IMR-90 (cell line): ENCODE measurements at regions not wholly inside any gene's neighbourhood (a gene's known extent, or its start where the extent isn't known, plus 50 kb on each side); places are given as distances from the start of the nearest gene placed in this dataset.

Experiments used
- ATAC-seq: fragments of 200-7000 bp; cut with Tn5 transposase; 2 replicates; pipeline ENCODE4 v1.9.1; 2020; ENCODE audit warnings: low read depth, mild to moderate bottlenecking, moderate library complexity
- BruUV-seq: library from RNA; stranded (reverse); fragments of 400-500 nt; replicated peaks from 2 replicates; lab custom pipeline; 2021; lab: Mats Ljungman, UMichigan
- CTCF ChIA-PET: fragments of 300-600 bp; formaldehyde crosslinking; extraction: SDS; loops from one replicate; lab custom pipeline; 2021; ENCODE audit warnings: antibody characterized with exemption; lab: Yijun Ruan, JAX
- POLR2A ChIA-PET: fragments of 300-600 bp; sonication (Branson Sonifier 250); formaldehyde crosslinking; loops from one replicate; lab custom pipeline; 2022; ENCODE audit warnings: antibody characterized with exemption; ENCODE audit not compliant: unreplicated experiment; lab: Charles Lee
- DNase-seq: peaks from one replicate; pipeline ENCODE4 v3.0.0; 2013
- H2AFZ ChIP-seq: replicated peaks from 2 replicates; pipeline ENCODE3; 2013; ENCODE audit warnings: low read length, mild to moderate bottlenecking; ENCODE audit not compliant: poor library complexity
- H2AK5ac ChIP-seq: 2 replicates; pipeline ENCODE4 v1.6.1; 2013; ENCODE audit warnings: low read depth, low read length, inconsistent platforms
- H2AK9ac ChIP-seq: replicated peaks from 2 replicates; pipeline ENCODE3; 2013; ENCODE audit warnings: mild to moderate bottlenecking, low read depth, low read length, moderate library complexity; ENCODE audit not compliant: poor library complexity
- H2BK120ac ChIP-seq: 2 replicates; pipeline ENCODE4 v1.6.1; 2013; ENCODE audit warnings: low read depth, low read length, inconsistent platforms
- H2BK15ac ChIP-seq: 3 replicates; pipeline ENCODE4 v1.6.1; 2013; ENCODE audit warnings: low read depth, low read length, inconsistent platforms
- H2BK20ac ChIP-seq: 2 replicates; pipeline ENCODE4 v1.6.1; 2013; ENCODE audit warnings: low read depth, mild to moderate bottlenecking, inconsistent platforms, low read length, moderate library complexity
- H2BK5ac ChIP-seq: 2 replicates; pipeline ENCODE4 v1.6.1; 2013; ENCODE audit warnings: mild to moderate bottlenecking, low read depth, low read length, inconsistent platforms; ENCODE audit not compliant: poor library complexity, severe bottlenecking
- H3K14ac ChIP-seq: replicated peaks from 2 replicates; pipeline ENCODE4 v1.6.1; 2013; ENCODE audit warnings: low read depth, low read length, inconsistent platforms
- H3K18ac ChIP-seq: 2 replicates; pipeline ENCODE4 v1.6.1; 2013; ENCODE audit warnings: low read depth, low read length, control low read depth
- H3K23ac ChIP-seq: 2 replicates; pipeline ENCODE4 v1.6.1; 2013; ENCODE audit warnings: low read depth, low read length, inconsistent platforms
- H3K27ac ChIP-seq: 2 replicates; pipeline ENCODE4 v1.5.1; 2013; ENCODE audit warnings: mild to moderate bottlenecking, control low read depth, low read length; ENCODE audit not compliant: insufficient read depth
- H3K27me3 ChIP-seq: 2 replicates; pipeline ENCODE4 v1.6.1; 2013; ENCODE audit warnings: low read length; ENCODE audit not compliant: control insufficient read depth, insufficient read depth
- H3K36me3 ChIP-seq: 2 replicates; pipeline ENCODE4 v1.6.1; 2013; ENCODE audit warnings: low read length, mixed read lengths; ENCODE audit not compliant: control insufficient read depth, insufficient read depth
- H3K4ac ChIP-seq: 2 replicates; pipeline ENCODE4 v1.6.1; 2013; ENCODE audit warnings: low read depth, low read length, inconsistent platforms
- H3K4me1 ChIP-seq: 2 replicates; pipeline ENCODE4 v1.6.1; 2013; ENCODE audit warnings: low read length, mixed read lengths; ENCODE audit not compliant: control insufficient read depth, insufficient read depth
- H3K4me2 ChIP-seq: 2 replicates; pipeline ENCODE4 v1.6.1; 2013; ENCODE audit warnings: low read depth, mild to moderate bottlenecking, control low read depth, low read length, moderate library complexity
- H3K4me3 ChIP-seq: 2 replicates; pipeline ENCODE4 v1.5.1; 2013; ENCODE audit warnings: low read depth, mild to moderate bottlenecking, control low read depth, low read length, moderate library complexity; ENCODE audit not compliant: insufficient read depth
- H3K56ac ChIP-seq: 2 replicates; pipeline ENCODE4 v1.6.1; 2013; ENCODE audit warnings: low read length, inconsistent platforms; ENCODE audit not compliant: insufficient read depth; ENCODE audit errors: extremely low read depth
- H3K79me1 ChIP-seq, 2 experiments: 2 replicates each; pipeline ENCODE4 v1.6.1; 2013; ENCODE audit warnings: low read length in 2 of 2, inconsistent platforms in 1 of 2, low read depth in 1 of 2
- H3K9ac ChIP-seq: 2 replicates; pipeline ENCODE4 v1.6.1; 2013; ENCODE audit warnings: low read depth, low read length, control low read depth
- H3K9me1 ChIP-seq: 2 replicates; pipeline ENCODE4 v1.6.1; 2013; ENCODE audit warnings: low read length, inconsistent platforms; ENCODE audit not compliant: insufficient read depth
- H3K9me3 ChIP-seq: 2 replicates; pipeline ENCODE4 v1.6.1; 2013; ENCODE audit warnings: low read length; ENCODE audit not compliant: control insufficient read depth, insufficient read depth
- H4K20me1 ChIP-seq: 2 replicates; pipeline ENCODE4 v1.6.1; 2013; ENCODE audit warnings: low read length, inconsistent platforms; ENCODE audit not compliant: insufficient read depth
- H4K5ac ChIP-seq: 2 replicates; pipeline ENCODE4 v1.6.1; 2013; ENCODE audit warnings: mild to moderate bottlenecking, low read depth, low read length, control low read depth
- H4K8ac ChIP-seq, 2 experiments: 2 replicates each; pipeline ENCODE4 v1.6.1; 2013; ENCODE audit warnings: low read depth in 2 of 2, low read length in 2 of 2, control low read depth in 1 of 2, inconsistent platforms in 1 of 2
- H4K91ac ChIP-seq: 2 replicates; pipeline ENCODE4 v1.6.1; 2013; ENCODE audit warnings: low read depth, low read length, inconsistent platforms; ENCODE audit not compliant: insufficient read depth
- BHLHE40 ChIP-seq: fragments of 150-350 bp; IDR thresholded peaks from 2 replicates; pipeline ENCODE4 v1.6.1; 2016; ENCODE audit warnings: mild to moderate bottlenecking, low read depth, low read length
- CEBPB ChIP-seq: IDR thresholded peaks from 2 replicates; pipeline ENCODE4 v1.6.1; 2012; ENCODE audit warnings: low read depth, low read length, improper control_type of control experiment
- CHD1 ChIP-seq: IDR thresholded peaks from 2 replicates; pipeline ENCODE4 v1.6.1; 2012; ENCODE audit warnings: low read depth, low read length, improper control_type of control experiment
- CTCF ChIP-seq: conservative IDR thresholded peaks from 2 replicates; pipeline ENCODE4 v1.5.1; 2012; ENCODE audit warnings: mild to moderate bottlenecking, low read depth, low read length, improper control_type of control experiment
- ELK1 ChIP-seq: fragments of 150-350 bp; IDR thresholded peaks from 2 replicates; pipeline ENCODE4 v1.6.1; 2016; ENCODE audit warnings: low read depth, mild to moderate bottlenecking, low read length, moderate library complexity, borderline replicate concordance
- FOS ChIP-seq: fragments of 150-350 bp; IDR thresholded peaks from 2 replicates; pipeline ENCODE4 v1.6.1; 2016; ENCODE audit warnings: low read depth, low read length
- MAFK ChIP-seq: IDR thresholded peaks from 2 replicates; pipeline ENCODE4 v1.6.1; 2012; ENCODE audit warnings: low read depth, low read length, improper control_type of control experiment
- MAZ ChIP-seq: IDR thresholded peaks from 2 replicates; pipeline ENCODE4 v1.6.1; 2012; ENCODE audit warnings: low read depth, mild to moderate bottlenecking, low read length, improper control_type of control experiment, moderate library complexity, borderline replicate concordance
- MXI1 ChIP-seq: IDR thresholded peaks from 2 replicates; pipeline ENCODE4 v1.6.1; 2012; ENCODE audit warnings: low read depth, mild to moderate bottlenecking, low read length, moderate library complexity, borderline replicate concordance
- NFE2L2 ChIP-seq: fragments of 150-350 bp; IDR thresholded peaks from 2 replicates; pipeline ENCODE4 v1.6.1; 2016; ENCODE audit warnings: low read depth, mild to moderate bottlenecking, low read length
- POLR2A ChIP-seq: IDR thresholded peaks from 2 replicates; pipeline ENCODE4 v1.6.1; 2012; ENCODE audit warnings: mild to moderate bottlenecking, low read depth, low read length
- RAD21 ChIP-seq: IDR thresholded peaks from 2 replicates; pipeline ENCODE4 v1.6.1; 2012; ENCODE audit warnings: low read length, improper control_type of control experiment
- RCOR1 ChIP-seq: IDR thresholded peaks from 2 replicates; pipeline ENCODE4 v1.6.1; 2012; ENCODE audit warnings: mild to moderate bottlenecking, low read length, improper control_type of control experiment; ENCODE audit not compliant: insufficient replicate concordance
- SMC3 ChIP-seq: fragments of 150-350 bp; IDR thresholded peaks from 2 replicates; pipeline ENCODE4 v1.6.1; 2016; ENCODE audit warnings: low read depth, mild to moderate bottlenecking, antibody characterized with exemption, low read length, moderate library complexity
- USF2 ChIP-seq: fragments of 150-350 bp; IDR thresholded peaks from 2 replicates; pipeline ENCODE4 v1.6.1; 2017; ENCODE audit warnings: mild to moderate bottlenecking, antibody characterized with exemption, low read length, low read depth
- WGBS, 2 experiments: methylation state at CpG; one replicate each; pipeline versions ENCODE4 v1.1.5 to v1.1.7; 2013; ENCODE audit warnings: missing lambda C conversion rate in 2 of 2; ENCODE audit not compliant: insufficient read length in 1 of 2; ENCODE audit errors: extremely low coverage in 2 of 2; 5-methylcytosine and 5-hydroxymethylcytosine counted together
- dilution Hi-C: fragments of 300-500 bp; cut with HindIII; formaldehyde crosslinking; loops from one replicate; pipeline ENCODE4 v1.14.3; 2018; ENCODE audit warnings: low sequenced_read_pairs; ENCODE audit not compliant: unreplicated experiment
- in situ Hi-C: fragments of 300-500 bp; cut with MboI; formaldehyde crosslinking; loops from 3 replicates; pipeline ENCODE4 v1.14.3; 2019; ENCODE audit warnings: low sequenced_read_pairs, inconsistent platforms, mixed read lengths
- intact Hi-C: fragments of 100-400 bp; cut with micrococcal nuclease; formaldehyde crosslinking; loops from 2 replicates; pipeline ENCODE4 v1.10.0; 2022

- H3K9me3 ChIP-seq, result peaks cover 29% of the 10 kb centered on the region
- in situ Hi-C loops, result no loop called here
- H2BK5ac ChIP-seq, result no peak overlapping the region
- no peak overlapping the region for H2BK20ac ChIP-seq
- H3K4me2 ChIP-seq, result no peak overlapping the region
- no peak overlapping the region for H4K91ac ChIP-seq
- no peak overlapping the region for H2AFZ ChIP-seq
- DNase-seq, result no peak
- H3K18ac ChIP-seq, result no peak overlapping the region
- H2BK15ac ChIP-seq, result no peak overlapping the region
- H3K9me1 ChIP-seq, result no peaks in the 10 kb centered on the region
- no peak for TF ChIP-seq MXI1
- TF ChIP-seq SMC3, result no peak
- no peak for TF ChIP-seq BHLHE40
- no peak for TF ChIP-seq RCOR1
- TF ChIP-seq NFE2L2, result no peak
- no peak for TF ChIP-seq CTCF
- no peak for TF ChIP-seq USF2
- TF ChIP-seq CHD1, result no peak
- TF ChIP-seq FOS, result no peak
- TF ChIP-seq RAD21, result no peak
- no peak for TF ChIP-seq POLR2A
- no peak for TF ChIP-seq CEBPB
- no peak for TF ChIP-seq MAZ
- no peak for TF ChIP-seq MAFK
- no peak for TF ChIP-seq ELK1
- no peak for ATAC-seq
- no peaks in the 10 kb centered on the region for H3K79me1 ChIP-seq
- no peak overlapping the region for H3K27ac ChIP-seq
- H3K27me3 ChIP-seq, result no peaks in the 10 kb centered on the region
- H4K20me1 ChIP-seq, result no peaks in the 10 kb centered on the region
- H4K5ac ChIP-seq, result no peak overlapping the region
- no peak overlapping the region for H3K14ac ChIP-seq
- no peaks in the 10 kb centered on the region for H3K4me1 ChIP-seq
- WGBS, 2 experiments, result no CpG with 5 or more reads among the region's 9 CpGs
- no peak overlapping the region for H3K4me3 ChIP-seq
- no peak overlapping the region for H2AK9ac ChIP-seq
- CTCF ChIA-PET, result interaction anchor here (0.6 kb wide), 1 partner anchor 23 kb away, joined by 3 read pairs; no protein-coding TSS in a partner anchor
- dilution Hi-C loops, result no loop called here
- intact Hi-C loops, result no loop called here
- H4K8ac ChIP-seq, result no peak overlapping the region
- no peak overlapping the region for H2AK5ac ChIP-seq
- H3K23ac ChIP-seq, result no peak overlapping the region
- H3K4ac ChIP-seq, result no peak overlapping the region
- POLR2A ChIA-PET, result no interaction called here
- H2BK120ac ChIP-seq, result no peak overlapping the region
- H3K9ac ChIP-seq, result no peak overlapping the region
- no TSS peak for BruUV-seq
- H3K56ac ChIP-seq, result no peak overlapping the region
- no peaks in the 10 kb centered on the region for H3K36me3 ChIP-seq
These were observed 124.2 kb downstream of the GALR1 start for GRCh38 chr18:77373730-77374445.
